HL-60 (cell line): ENCODE measurements at regions not wholly inside any gene's neighbourhood (a gene's known extent, or its start where the extent isn't known, plus 50 kb on each side); places are given as distances from the start of the nearest gene placed in this dataset.

Experiments
- DNase-seq, 2 experiments: peaks; one replicate each; pipeline ENCODE4 v3.0.0-alpha.2; 2010 to 2020; ENCODE audit warnings: low read depth in 1 of 2, low spot score in 1 of 2
- H3K27ac ChIP-seq: fragments of 250-450 bp; sonication (Bioruptor Pico); replicated peaks from 2 replicates; pipeline ENCODE4 v1.5.1; 2020; ENCODE audit warnings: mild to moderate bottlenecking, moderate library complexity
- H3K27me3 ChIP-seq: fragments of 250-450 bp; sonication (Bioruptor Pico); 2 replicates; pipeline ENCODE4 v1.5.1; 2021; ENCODE audit warnings: mild to moderate bottlenecking, moderate library complexity; ENCODE audit not compliant: insufficient read depth, poor library complexity, severe bottlenecking
- H3K4me3 ChIP-seq: replicated peaks from 2 replicates; pipeline ENCODE4 v1.5.1; 2011; ENCODE audit warnings: mild to moderate bottlenecking, control low read depth, low read length; ENCODE audit not compliant: insufficient read depth
- GABPA ChIP-seq: IDR thresholded peaks from 2 replicates; pipeline ENCODE4 v1.6.1; 2012; ENCODE audit warnings: low read depth
- POLR2AphosphoS5 ChIP-seq: IDR thresholded peaks from 2 replicates; pipeline ENCODE4 v1.6.1; 2012; ENCODE audit warnings: low read depth
- REST ChIP-seq: IDR thresholded peaks from 2 replicates; pipeline ENCODE4 v1.6.1; 2012; ENCODE audit warnings: low read depth; ENCODE audit not compliant: insufficient replicate concordance
- SPI1 ChIP-seq: IDR thresholded peaks from 2 replicates; pipeline ENCODE4 v1.6.1; 2012; ENCODE audit warnings: low read depth, mild to moderate bottlenecking, borderline replicate concordance
- TF ChIP-seq, protein P1 (sequence below): IDR thresholded peaks from one replicate; pipeline ENCODE4 v1.5.1; 2011; ENCODE audit warnings: low read length, control low read depth, inconsistent platforms; ENCODE audit not compliant: insufficient read depth

GRCh38 chr21:19609611-19610010 lies 1206.0 kb upstream of the TMPRSS15 start:
- TF ChIP-seq, protein P1, sequence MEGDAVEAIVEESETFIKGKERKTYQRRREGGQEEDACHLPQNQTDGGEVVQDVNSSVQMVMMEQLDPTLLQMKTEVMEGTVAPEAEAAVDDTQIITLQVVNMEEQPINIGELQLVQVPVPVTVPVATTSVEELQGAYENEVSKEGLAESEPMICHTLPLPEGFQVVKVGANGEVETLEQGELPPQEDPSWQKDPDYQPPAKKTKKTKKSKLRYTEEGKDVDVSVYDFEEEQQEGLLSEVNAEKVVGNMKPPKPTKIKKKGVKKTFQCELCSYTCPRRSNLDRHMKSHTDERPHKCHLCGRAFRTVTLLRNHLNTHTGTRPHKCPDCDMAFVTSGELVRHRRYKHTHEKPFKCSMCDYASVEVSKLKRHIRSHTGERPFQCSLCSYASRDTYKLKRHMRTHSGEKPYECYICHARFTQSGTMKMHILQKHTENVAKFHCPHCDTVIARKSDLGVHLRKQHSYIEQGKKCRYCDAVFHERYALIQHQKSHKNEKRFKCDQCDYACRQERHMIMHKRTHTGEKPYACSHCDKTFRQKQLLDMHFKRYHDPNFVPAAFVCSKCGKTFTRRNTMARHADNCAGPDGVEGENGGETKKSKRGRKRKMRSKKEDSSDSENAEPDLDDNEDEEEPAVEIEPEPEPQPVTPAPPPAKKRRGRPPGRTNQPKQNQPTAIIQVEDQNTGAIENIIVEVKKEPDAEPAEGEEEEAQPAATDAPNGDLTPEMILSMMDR = no peak
- Histone ChIP-seq H3K27ac (no peak overlapping the region), H3K4me3 (no peak overlapping the region), H3K27me3 (no peaks in the 10 kb centered on the region)
- DNase-seq = no peak

GRCh38 chr21:19621837-19622496 lies 1218.4 kb upstream of the TMPRSS15 start:
- Histone ChIP-seq H3K4me3 (no peak overlapping the region), H3K27ac (no peak overlapping the region), H3K27me3 (no peaks in the 10 kb centered on the region)
- no peak for TF ChIP-seq POLR2AphosphoS5
- TF ChIP-seq SPI1 = no peak
- TF ChIP-seq, protein P1 = no peak
- no peak for TF ChIP-seq GABPA
- no peak for TF ChIP-seq REST
- no peak for DNase-seq

DNA sequence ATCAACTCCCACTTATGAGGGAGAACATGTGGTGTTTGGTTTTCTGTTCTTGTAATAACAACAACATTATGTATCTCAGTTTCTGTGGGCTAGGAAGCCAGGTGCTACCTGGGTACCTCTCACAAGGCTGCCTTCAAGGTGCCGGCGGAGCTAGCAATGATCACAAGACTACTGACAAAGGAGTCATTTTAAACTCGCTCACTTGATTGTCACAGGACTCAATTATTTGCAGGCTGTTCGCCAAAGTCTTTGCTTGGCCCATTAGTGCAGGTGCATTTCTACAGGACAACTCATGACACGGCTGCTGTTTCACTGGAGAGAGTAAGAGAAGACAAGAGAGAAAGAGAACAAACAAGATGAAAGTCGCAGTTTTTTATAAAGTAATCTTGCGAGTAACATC lies 1237.4 kb upstream of the TMPRSS15 start:
- Histone ChIP-seq H3K4me3 (no peak overlapping the region), H3K27ac (no peak overlapping the region), H3K27me3 (no peaks in the 10 kb centered on the region)
- TF ChIP-seq, protein P1 = no peak
- TF ChIP-seq REST (no peak), SPI1 (no peak), POLR2AphosphoS5 (no peak), GABPA (no peak)
- no peak for DNase-seq

- Histone ChIP-seq H3K4me3 (no peak overlapping the region), H3K27ac (no peak overlapping the region), H3K27me3 (no peaks in the 10 kb centered on the region)
- DNase-seq = no peak
- TF ChIP-seq SPI1 = no peak
- TF ChIP-seq GABPA = no peak
- TF ChIP-seq REST = no peak
- TF ChIP-seq, protein P1 = no peak
- TF ChIP-seq POLR2AphosphoS5 = no peak
These were observed 1244.8 kb upstream of the TMPRSS15 start for GRCh38 chr21:19648391-19648790.
